SU-DHL-6 (cell line): ENCODE measurements at regions not wholly inside any gene's neighbourhood (a gene's known extent, or its start where the extent isn't known, plus 50 kb on each side); places are given as distances from the start of the nearest gene placed in this dataset.

Experiments
- H2AFZ ChIP-seq: fragments of 200-600 bp; sonication (generic); 2 replicates; pipeline ENCODE4 v1.6.1; 2014; ENCODE audit warnings: low read depth, mild to moderate bottlenecking, moderate library complexity, mixed read lengths, antibody characterized with exemption, low read length; ENCODE audit not compliant: severe bottlenecking
- H3F3A ChIP-seq: fragments of 200-600 bp; shearing (Covaris generic); 2 replicates; pipeline ENCODE4 v1.6.0; 2016; ENCODE audit warnings: antibody characterized with exemption, mild to moderate bottlenecking; ENCODE audit not compliant: insufficient read depth
- H3K27ac ChIP-seq: fragments of 200-600 bp; sonication (generic); 2 replicates; pipeline ENCODE4 v1.5.1; 2016; ENCODE audit warnings: low read depth, mild to moderate bottlenecking, low read length, moderate library complexity, mixed read lengths
- H3K27me3 ChIP-seq: fragments of 200-600 bp; sonication (generic), shearing (Covaris generic); 2 replicates; pipeline ENCODE4 v1.6.0; 2014; ENCODE audit warnings: mild to moderate bottlenecking, low read length
- H3K36me3 ChIP-seq: fragments of 200-600 bp; sonication (generic); 2 replicates; pipeline ENCODE4 v1.6.1; 2014; ENCODE audit warnings: mild to moderate bottlenecking, low read length, mixed read lengths
- H3K4me2 ChIP-seq: fragments of 300-600, 200-600 bp; shearing (Covaris generic), sonication (generic); 2 replicates; pipeline ENCODE4 v1.6.0; 2014; ENCODE audit warnings: low read length, low read depth, mild to moderate bottlenecking; ENCODE audit not compliant: poor library complexity, severe bottlenecking
- H3K4me3 ChIP-seq: fragments of 200-600 bp; sonication (generic); 2 replicates; pipeline ENCODE4 v1.5.1; 2014; ENCODE audit warnings: antibody characterized with exemption, low read length, mild to moderate bottlenecking, mixed read lengths; ENCODE audit not compliant: insufficient read depth, poor library complexity, severe bottlenecking
- H3K79me2 ChIP-seq: fragments of 200-600 bp; sonication (generic); 2 replicates; pipeline ENCODE4 v1.6.1; 2014; ENCODE audit warnings: mild to moderate bottlenecking, low read length, moderate library complexity; ENCODE audit not compliant: insufficient read depth
- H3K9ac ChIP-seq: fragments of 200-600 bp; sonication (generic); 2 replicates; pipeline ENCODE4 v1.7.0; 2014; ENCODE audit warnings: mild to moderate bottlenecking, low read length
- H3K9me2 ChIP-seq: fragments of 200-600 bp; sonication (generic); replicated peaks from 2 replicates; pipeline ENCODE4 v1.6.1; 2014; ENCODE audit warnings: low read length; ENCODE audit not compliant: insufficient read depth
- H3K9me3 ChIP-seq: fragments of 200-600 bp; sonication (generic); 2 replicates; pipeline ENCODE4 v1.6.1; 2014; ENCODE audit warnings: low read length, mixed read lengths; ENCODE audit not compliant: insufficient read depth
- H4K20me1 ChIP-seq: fragments of 200-600 bp; sonication (generic); 2 replicates; pipeline ENCODE4 v1.6.1; 2014; ENCODE audit warnings: low read depth, mild to moderate bottlenecking, antibody characterized with exemption, low read length, moderate library complexity, mixed read lengths
- CTCF ChIP-seq: fragments of 200-600 bp; sonication (generic); IDR thresholded peaks from one replicate; pipeline ENCODE4 v1.5.1; 2017; ENCODE audit warnings: antibody characterized with exemption, mild to moderate bottlenecking, low read length, moderate library complexity; ENCODE audit not compliant: insufficient read depth, poor library complexity, severe bottlenecking
- EZH2phosphoT487 ChIP-seq: fragments of 200-600 bp; sonication (generic), shearing (Covaris generic); conservative IDR thresholded peaks from 2 replicates; pipeline ENCODE4 v1.6.1; 2018; ENCODE audit warnings: mild to moderate bottlenecking, antibody characterized with exemption, low read length, moderate library complexity, mixed read lengths

- no peaks in the 10 kb centered on the region for H3F3A ChIP-seq
- H4K20me1 ChIP-seq, result no peaks in the 10 kb centered on the region
- H3K27ac ChIP-seq, result no peak overlapping the region
- H3K9me3 ChIP-seq, result no peaks in the 10 kb centered on the region
- no peaks in the 10 kb centered on the region for H3K36me3 ChIP-seq
- no peak for TF ChIP-seq CTCF
- no peak for TF ChIP-seq EZH2phosphoT487
- no peaks in the 10 kb centered on the region for H3K27me3 ChIP-seq
- no peaks in the 10 kb centered on the region for H3K79me2 ChIP-seq
- H2AFZ ChIP-seq, result no peak overlapping the region
- no peak overlapping the region for H3K4me2 ChIP-seq
- no peak overlapping the region for H3K4me3 ChIP-seq
- H3K9me2 ChIP-seq, result no peaks in the 10 kb centered on the region
- no peak overlapping the region for H3K9ac ChIP-seq
Measured at GRCh38 chr14:98555440-98555839, 716.6 kb downstream of the BCL11B start.

GRCh38 chr14:98564006-98564405 is 708.0 kb downstream of the BCL11B start:
- TF ChIP-seq CTCF (no peak), EZH2phosphoT487 (no peak)
- no peaks in the 10 kb centered on the region for H3F3A ChIP-seq

GRCh38 chr14:98564541-98564940 is 707.5 kb downstream of the BCL11B start:
- no peaks in the 10 kb centered on the region for H3K27me3 ChIP-seq
- no peak overlapping the region for H3K9ac ChIP-seq
- H3K9me3 ChIP-seq, result no peaks in the 10 kb centered on the region
- H3K79me2 ChIP-seq, result no peaks in the 10 kb centered on the region
- no peak overlapping the region for H3K4me2 ChIP-seq
- H2AFZ ChIP-seq, result no peak overlapping the region
- H3K36me3 ChIP-seq, result no peaks in the 10 kb centered on the region
- H4K20me1 ChIP-seq, result no peaks in the 10 kb centered on the region
- H3K4me3 ChIP-seq, result no peak overlapping the region
- H3F3A ChIP-seq, result no peaks in the 10 kb centered on the region
- no peak for TF ChIP-seq EZH2phosphoT487
- TF ChIP-seq CTCF, result no peak
- no peaks in the 10 kb centered on the region for H3K9me2 ChIP-seq
- no peak overlapping the region for H3K27ac ChIP-seq

More at GRCh38 chr14:98564006-98564405, 708.0 kb downstream of the BCL11B start:
- Histone ChIP-seq H4K20me1 (no peaks in the 10 kb centered on the region), H3K79me2 (no peaks in the 10 kb centered on the region), H3K9ac (no peak overlapping the region), H3K9me3 (no peaks in the 10 kb centered on the region), H2AFZ (no peak overlapping the region), H3K4me3 (no peak overlapping the region), H3K9me2 (no peaks in the 10 kb centered on the region), H3K27me3 (no peaks in the 10 kb centered on the region), H3K4me2 (no peak overlapping the region), H3K27ac (no peak overlapping the region), H3K36me3 (no peaks in the 10 kb centered on the region)

- no peaks in the 10 kb centered on the region for H4K20me1 ChIP-seq
Measured at GRCh38 chr14:98571104-98571503, 700.9 kb downstream of the BCL11B start.

More at GRCh38 chr14:98571104-98571503, 700.9 kb downstream of the BCL11B start:
- H3K9ac ChIP-seq, result no peak overlapping the region
- H3K27me3 ChIP-seq, result no peaks in the 10 kb centered on the region
- H3K4me2 ChIP-seq, result no peak overlapping the region
- no peak overlapping the region for H2AFZ ChIP-seq
- H3K9me2 ChIP-seq, result no peaks in the 10 kb centered on the region
- no peaks in the 10 kb centered on the region for H3F3A ChIP-seq
- no peaks in the 10 kb centered on the region for H3K79me2 ChIP-seq
- no peaks in the 10 kb centered on the region for H3K36me3 ChIP-seq
- no peak overlapping the region for H3K4me3 ChIP-seq
- no peak overlapping the region for H3K27ac ChIP-seq
- H3K9me3 ChIP-seq, result no peaks in the 10 kb centered on the region
- no peak for TF ChIP-seq EZH2phosphoT487
- no peak for TF ChIP-seq CTCF
